CD14-positive monocyte (primary cell): ENCODE measurements at regions not wholly inside any gene's neighbourhood (a gene's known extent, or its start where the extent isn't known, plus 50 kb on each side); places are given as distances from the start of the nearest gene placed in this dataset.

Source experiments
- DNase-seq, 3 donors: peaks; one replicate each; pipeline ENCODE4 v3.0.0-alpha.2; 2011 to 2022
- H2AFZ ChIP-seq: 2 replicates; pipeline ENCODE4 v1.6.0; 2012; ENCODE audit warnings: mild to moderate bottlenecking, low read depth, low read length, inconsistent platforms; ENCODE audit not compliant: insufficient read depth, poor library complexity, severe bottlenecking
- H3K27ac ChIP-seq, 2 donors: 1 replicate in 1 of 2; 2 replicates in 1 of 2; pipeline ENCODE4 v1.5.1; 2012 to 2013; ENCODE audit warnings: low read length in 2 of 2, control low read depth in 1 of 2, inconsistent platforms in 1 of 2, low read depth in 1 of 2, mild to moderate bottlenecking in 1 of 2
- H3K27me3 ChIP-seq, 2 donors: one replicate each; pipeline versions ENCODE4 v1.6.0 to v1.6.1; 2011 to 2013; ENCODE audit warnings: low read length in 2 of 2; ENCODE audit not compliant: control insufficient read depth in 2 of 2, insufficient read depth in 2 of 2
- H3K36me3 ChIP-seq, 2 donors: replicated peaks in 1 of 2; 1 replicate in 1 of 2; 2 replicates in 1 of 2; pipeline versions ENCODE4 v1.5.1 to v1.6.1; 2012 to 2013; ENCODE audit warnings: low read length in 2 of 2, control low read depth in 1 of 2, inconsistent platforms in 1 of 2, mild to moderate bottlenecking in 1 of 2; ENCODE audit not compliant: insufficient read depth in 2 of 2, control insufficient read depth in 1 of 2
- H3K4me1 ChIP-seq, 2 donors: 1 replicate in 1 of 2; 2 replicates in 1 of 2; pipeline versions ENCODE4 v1.5.1 to v1.6.1; 2012 to 2013; ENCODE audit warnings: low read length in 2 of 2, control low read depth in 1 of 2, inconsistent platforms in 1 of 2, mild to moderate bottlenecking in 1 of 2, moderate library complexity in 1 of 2; ENCODE audit not compliant: insufficient read depth in 2 of 2, control insufficient read depth in 1 of 2
- H3K4me2 ChIP-seq: replicated peaks from 2 replicates; pipeline ENCODE3; 2012; ENCODE audit warnings: low read length, moderate library complexity, mild to moderate bottlenecking; ENCODE audit not compliant: poor library complexity, severe bottlenecking; ENCODE audit errors: extremely low read depth
- H3K4me3 ChIP-seq, 3 experiments: fragments of 200-600 bp in 1 of 3; sonication (generic) in 1 of 3; replicated peaks in 1 of 3; 1 replicate in 2 of 3; 2 replicates in 1 of 3; pipeline ENCODE4 v1.5.1; 2011 to 2013; ENCODE audit warnings: low read length in 3 of 3, mild to moderate bottlenecking in 3 of 3, control low read depth in 2 of 3, low read depth in 2 of 3, inconsistent platforms in 1 of 3, moderate library complexity in 1 of 3
- H3K79me2 ChIP-seq: 2 replicates; pipeline ENCODE4 v1.6.0; 2012; ENCODE audit warnings: mild to moderate bottlenecking, control low read depth, inconsistent platforms, low read length, moderate library complexity; ENCODE audit not compliant: insufficient read depth
- H3K9ac ChIP-seq: 2 replicates; pipeline ENCODE4 v1.6.0; 2017; ENCODE audit warnings: low read length, mild to moderate bottlenecking; ENCODE audit not compliant: insufficient read depth, poor library complexity, severe bottlenecking
- H3K9me3 ChIP-seq, 2 donors: replicated peaks in 1 of 2; 1 replicate in 1 of 2; 2 replicates in 1 of 2; pipeline versions ENCODE4 v1.5.1 to v1.6.1; 2012 to 2013; ENCODE audit warnings: low read length in 2 of 2, control low read depth in 1 of 2; ENCODE audit not compliant: control insufficient read depth in 1 of 2, insufficient read depth in 1 of 2
- H4K20me1 ChIP-seq: 2 replicates; pipeline ENCODE4 v1.6.0; 2012; ENCODE audit warnings: mild to moderate bottlenecking, low read length, control low read depth, moderate library complexity; ENCODE audit not compliant: insufficient read depth
- H3K27ac Mint-ChIP-seq, 7 donors: one replicate each; pipeline ENCODE4 v1.8.0; 2020; ENCODE audit warnings: mild to moderate bottlenecking in 7 of 7, mixed read lengths in 7 of 7, moderate library complexity in 6 of 7, inconsistent platforms in 2 of 7
- H3K27me3 Mint-ChIP-seq, 3 donors: one replicate each; pipeline ENCODE4 v1.8.0; 2021 to 2022; ENCODE audit warnings: low read depth in 3 of 3, mild to moderate bottlenecking in 3 of 3, mixed read lengths in 3 of 3, moderate library complexity in 3 of 3, inconsistent platforms in 1 of 3
- H3K36me3 Mint-ChIP-seq, 2 donors: one replicate each; pipeline ENCODE4 v1.8.0; 2020; ENCODE audit warnings: mixed read lengths in 2 of 2, inconsistent platforms in 1 of 2, mild to moderate bottlenecking in 1 of 2
- H3K4me1 Mint-ChIP-seq: one replicate; pipeline ENCODE4 v1.8.0; 2020; ENCODE audit warnings: mild to moderate bottlenecking, mixed read lengths
- H3K4me3 Mint-ChIP-seq, 2 donors: one replicate each; pipeline ENCODE4 v1.8.0; 2020; ENCODE audit warnings: mild to moderate bottlenecking in 2 of 2, mixed read lengths in 2 of 2, moderate library complexity in 1 of 2
- H3K9me3 Mint-ChIP-seq, 7 donors: one replicate each; pipeline ENCODE4 v1.8.0; 2020 to 2022; ENCODE audit warnings: mixed read lengths in 7 of 7, mild to moderate bottlenecking in 6 of 7, moderate library complexity in 6 of 7, inconsistent platforms in 2 of 7
- WGBS: methylation state at CpG from one replicate; pipeline ENCODE4 v1.1.5; 2013; ENCODE audit warnings: missing lambda C conversion rate; ENCODE audit not compliant: insufficient coverage; 5-methylcytosine and 5-hydroxymethylcytosine counted together
- intact Hi-C, 2 donors: fragments of 100-400 bp; cut with micrococcal nuclease; formaldehyde crosslinking; loops; one replicate each; pipeline versions ENCODE4 v1.15.0 to v1.15.1; 2023
- TF ChIP-seq, protein P1 (sequence below): fragments of 200-600 bp; IDR thresholded peaks from one replicate; pipeline ENCODE4 v1.8.0; 2022; ENCODE audit warnings: antibody characterized with exemption, mild to moderate bottlenecking

DNA sequence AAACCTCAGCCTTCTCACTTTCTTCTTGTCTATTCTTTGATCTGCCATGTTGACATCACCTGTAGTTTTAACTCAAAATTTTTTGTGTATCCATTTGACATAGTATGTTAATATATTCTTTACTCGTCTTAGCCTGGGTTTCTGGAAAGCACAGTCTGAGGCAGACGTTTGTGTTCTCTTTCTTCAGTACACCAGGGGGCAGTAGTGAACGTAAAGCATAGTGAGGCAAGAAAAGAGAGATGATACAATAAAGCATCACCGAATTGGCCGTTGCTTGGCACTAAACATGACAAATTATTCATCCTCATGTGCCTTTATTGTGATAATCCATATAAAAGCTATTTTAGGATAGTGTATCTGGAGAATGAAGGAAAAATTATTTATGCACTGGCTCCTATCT, 141.0 kb upstream of the MYRIP start:
- H3K4me2 ChIP-seq = no peak overlapping the region
- H3K9ac ChIP-seq = no peak overlapping the region
- no peaks in the 10 kb centered on the region for H3K36me3 ChIP-seq
- no peaks in the 10 kb centered on the region for H4K20me1 ChIP-seq
- H3K27ac Mint-ChIP-seq = no peak overlapping the region
- no peaks in the 10 kb centered on the region for H3K36me3 Mint-ChIP-seq
- TF ChIP-seq, protein P1, sequence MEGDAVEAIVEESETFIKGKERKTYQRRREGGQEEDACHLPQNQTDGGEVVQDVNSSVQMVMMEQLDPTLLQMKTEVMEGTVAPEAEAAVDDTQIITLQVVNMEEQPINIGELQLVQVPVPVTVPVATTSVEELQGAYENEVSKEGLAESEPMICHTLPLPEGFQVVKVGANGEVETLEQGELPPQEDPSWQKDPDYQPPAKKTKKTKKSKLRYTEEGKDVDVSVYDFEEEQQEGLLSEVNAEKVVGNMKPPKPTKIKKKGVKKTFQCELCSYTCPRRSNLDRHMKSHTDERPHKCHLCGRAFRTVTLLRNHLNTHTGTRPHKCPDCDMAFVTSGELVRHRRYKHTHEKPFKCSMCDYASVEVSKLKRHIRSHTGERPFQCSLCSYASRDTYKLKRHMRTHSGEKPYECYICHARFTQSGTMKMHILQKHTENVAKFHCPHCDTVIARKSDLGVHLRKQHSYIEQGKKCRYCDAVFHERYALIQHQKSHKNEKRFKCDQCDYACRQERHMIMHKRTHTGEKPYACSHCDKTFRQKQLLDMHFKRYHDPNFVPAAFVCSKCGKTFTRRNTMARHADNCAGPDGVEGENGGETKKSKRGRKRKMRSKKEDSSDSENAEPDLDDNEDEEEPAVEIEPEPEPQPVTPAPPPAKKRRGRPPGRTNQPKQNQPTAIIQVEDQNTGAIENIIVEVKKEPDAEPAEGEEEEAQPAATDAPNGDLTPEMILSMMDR = peak; percentile 62
- no peak overlapping the region for H2AFZ ChIP-seq
- WGBS = no CpG with 5 or more reads among the region's 5 CpGs
- DNase-seq = peak in 1 of 3 donors; percentile 15
- H3K4me1 Mint-ChIP-seq = no peaks in the 10 kb centered on the region
- H3K4me3 Mint-ChIP-seq = no peak overlapping the region
- no peaks in the 10 kb centered on the region for H3K27me3 ChIP-seq
- no peaks in the 10 kb centered on the region for H3K79me2 ChIP-seq
- no peak overlapping the region for H3K27ac ChIP-seq
- intact Hi-C loops = no loop called here
- H3K27me3 Mint-ChIP-seq = peaks cover 0 to 4% (median 3%) of the 10 kb centered on the region in 3 donors
- no peaks in the 10 kb centered on the region for H3K9me3 ChIP-seq
- no peaks in the 10 kb centered on the region for H3K9me3 Mint-ChIP-seq
- no peak overlapping the region for H3K4me3 ChIP-seq
- H3K4me1 ChIP-seq = no peaks in the 10 kb centered on the region

- H4K20me1 ChIP-seq = no peaks in the 10 kb centered on the region
- Mint-ChIP-seq H3K4me1 (no peaks in the 10 kb centered on the region), H3K27me3 (peaks cover 2 to 7% (median 2%) of the 10 kb centered on the region in 3 donors), H3K4me3 (no peak overlapping the region), H3K9me3 (peaks cover 0 to 2% (median 0%) of the 10 kb centered on the region in 7 donors), H3K27ac (no peak overlapping the region), H3K36me3 (no peaks in the 10 kb centered on the region)
- no peak overlapping the region for H3K27ac ChIP-seq
- WGBS = no CpG with 5 or more reads among the region's 4 CpGs
- H3K27me3 ChIP-seq = no peaks in the 10 kb centered on the region
- intact Hi-C loops = no loop called here
- H3K4me1 ChIP-seq = no peaks in the 10 kb centered on the region
- H3K79me2 ChIP-seq = no peaks in the 10 kb centered on the region
- H2AFZ ChIP-seq = no peak overlapping the region
- DNase-seq = peak in 1 of 3 donors; percentile 9
- no peak overlapping the region for H3K4me3 ChIP-seq
- no peaks in the 10 kb centered on the region for H3K9me3 ChIP-seq
- TF ChIP-seq, protein P1 = no peak
- H3K9ac ChIP-seq = no peak overlapping the region
- no peaks in the 10 kb centered on the region for H3K36me3 ChIP-seq
- H3K4me2 ChIP-seq = no peak overlapping the region
Measured at GRCh38 chr3:39671116-39671515, 138.3 kb upstream of the MYRIP start.
